ENCODE measurements at regions not wholly inside any gene's neighbourhood (a gene's known extent, or its start where the extent isn't known, plus 50 kb on each side); places are given as distances from the start of the nearest gene placed in this dataset.

- no peak for DNase-seq (ENCODE audit: extremely low read depth, low read depth)
Observed at GRCh38 chr1:5396593-5396992, 595.6 kb downstream of the NPHP4 start.

GRCh38 chr1:5394111-5394510 is 598.1 kb downstream of the NPHP4 start:
- DNase-seq (ENCODE audit: extremely low read depth, low read depth) = no peak

GRCh38 chr1:5393603-5394002 is 598.6 kb downstream of the NPHP4 start:
- DNase-seq (ENCODE audit: extremely low read depth, low read depth) = no peak

- no peak for DNase-seq (ENCODE audit: extremely low read depth, low read depth)
Observed at GRCh38 chr1:5393146-5393545, 599.1 kb downstream of the NPHP4 start.

- no peak for DNase-seq (ENCODE audit: extremely low read depth, low read depth)
Observed at GRCh38 chr1:5391725-5392124, 600.5 kb downstream of the NPHP4 start.

GRCh38 chr1:5390504-5390903 is 601.7 kb downstream of the NPHP4 start:
- DNase-seq (ENCODE audit: extremely low read depth, low read depth) = no peak

- DNase-seq (ENCODE audit: extremely low read depth, low read depth) = no peak
Observed at GRCh38 chr1:5389101-5389885, 602.9 kb downstream of the NPHP4 start.

GRCh38 chr1:5388622-5389021 is 603.6 kb downstream of the NPHP4 start:
- DNase-seq (ENCODE audit: extremely low read depth, low read depth) = no peak

GRCh38 chr1:5386371-5386770 is 605.9 kb downstream of the NPHP4 start:
- DNase-seq (ENCODE audit: extremely low read depth, low read depth) = no peak

GRCh38 chr1:5385956-5386355 is 606.3 kb downstream of the NPHP4 start:
- DNase-seq (ENCODE audit: extremely low read depth, low read depth) = no peak

- no peak for DNase-seq (ENCODE audit: extremely low read depth, low read depth)
Observed at GRCh38 chr1:5385096-5385799, 607.0 kb downstream of the NPHP4 start.

GRCh38 chr1:5381491-5381890 is 610.7 kb downstream of the NPHP4 start:
- no peak for DNase-seq (ENCODE audit: extremely low read depth, low read depth)

GRCh38 chr1:5379176-5379759 is 613.0 kb downstream of the NPHP4 start:
- no peak for DNase-seq (ENCODE audit: extremely low read depth, low read depth)

GRCh38 chr1:5376538-5377247 is 615.5 kb downstream of the NPHP4 start:
- no peak for DNase-seq (ENCODE audit: extremely low read depth, low read depth)

- DNase-seq (ENCODE audit: extremely low read depth, low read depth) = no peak
Observed at GRCh38 chr1:5375481-5375880, 616.7 kb downstream of the NPHP4 start.

- DNase-seq (ENCODE audit: extremely low read depth, low read depth) = no peak
Observed at GRCh38 chr1:5374192-5374591, 618.0 kb downstream of the NPHP4 start.

- no peak for DNase-seq (ENCODE audit: extremely low read depth, low read depth)
Observed at GRCh38 chr1:5373281-5373680, 618.9 kb downstream of the NPHP4 start.

GRCh38 chr1:5371270-5371669 is 621.0 kb downstream of the NPHP4 start:
- no peak for DNase-seq (ENCODE audit: extremely low read depth, low read depth)

GRCh38 chr1:5370311-5370710 is 621.9 kb downstream of the NPHP4 start:
- no peak for DNase-seq (ENCODE audit: extremely low read depth, low read depth)

GRCh38 chr1:5369223-5369622 is 623.0 kb downstream of the NPHP4 start:
- no peak for DNase-seq (ENCODE audit: extremely low read depth, low read depth)

GRCh38 chr1:5368201-5368600 is 624.0 kb downstream of the NPHP4 start:
- DNase-seq (ENCODE audit: extremely low read depth, low read depth) = no peak
